Endothelial cell of umbilical vein (primary cell): ENCODE measurements at regions not wholly inside any gene's neighbourhood (a gene's known extent, or its start where the extent isn't known, plus 50 kb on each side); places are given as distances from the start of the nearest gene placed in this dataset.

Experiments used
- BruUV-seq: library from RNA; stranded (reverse); fragments of 400-500 nt; replicated peaks from 2 replicates; lab custom pipeline; 2021; lab: Mats Ljungman, UMichigan
- CTCF ChIA-PET: fragments of 300-600, 350-600 bp; sonication (Branson Sonifier 250); formaldehyde crosslinking; loops from one replicate; lab custom pipeline; 2021; ENCODE audit warnings: antibody characterized with exemption, inconsistent platforms; lab: Charles Lee
- POLR2A ChIA-PET: fragments of 300-600, 350-600 bp; sonication (Branson Sonifier 250); formaldehyde crosslinking; loops from one replicate; lab custom pipeline; 2021; ENCODE audit warnings: antibody characterized with exemption, inconsistent platforms; lab: Charles Lee
- DNase-seq: peaks from one replicate; pipeline ENCODE4 v3.0.0-alpha.2; 2011; ENCODE audit warnings: low read depth, low spot score
- FAIRE-seq: peaks from 2 replicates; lab custom pipeline; 2011; peaks lifted over from hg19 to GRCh38; lab: Jason Lieb, UNC
- H2AFZ ChIP-seq: 2 replicates; pipeline ENCODE4 v1.6.0; 2012; ENCODE audit warnings: low read depth, low read length, control low read depth, inconsistent platforms
- H3K27ac ChIP-seq: 2 replicates; pipeline ENCODE4 v1.5.1; 2011; ENCODE audit warnings: low read depth, mild to moderate bottlenecking, control low read depth, low read length, moderate library complexity; ENCODE audit not compliant: insufficient read depth
- H3K27me3 ChIP-seq, 2 experiments: 2 replicates each; pipeline versions ENCODE4 v1.6.0 to v1.6.1; 2011; ENCODE audit warnings: low read length in 2 of 2, mixed read lengths in 1 of 2; ENCODE audit not compliant: control insufficient read depth in 2 of 2, insufficient read depth in 2 of 2
- H3K36me3 ChIP-seq, 2 experiments: 2 replicates in 1 of 2; 3 replicates in 1 of 2; pipeline ENCODE4 v1.5.1; 2011; ENCODE audit warnings: low read length in 2 of 2, mild to moderate bottlenecking in 1 of 2, moderate library complexity in 1 of 2; ENCODE audit not compliant: control insufficient read depth in 2 of 2, insufficient read depth in 2 of 2; ENCODE audit errors: extremely low read depth in 1 of 2
- H3K4me1 ChIP-seq: 3 replicates; pipeline ENCODE4 v1.5.1; 2011; ENCODE audit warnings: mild to moderate bottlenecking, low read length; ENCODE audit not compliant: control insufficient read depth, insufficient read depth; ENCODE audit errors: extremely low read depth
- H3K4me2 ChIP-seq: 2 replicates; pipeline ENCODE4 v1.6.1; 2011; ENCODE audit warnings: low read length, control low read depth, mixed read lengths; ENCODE audit not compliant: insufficient read depth
- H3K4me3 ChIP-seq, 3 experiments: fragments of 200-600 bp in 1 of 3; sonication (generic), shearing (Covaris generic) in 1 of 3; replicated peaks in 1 of 3; 2 replicates each; pipeline ENCODE4 v1.5.1; 2011 to 2016; ENCODE audit warnings: control low read depth in 3 of 3, low read length in 3 of 3, mild to moderate bottlenecking in 2 of 3, inconsistent platforms in 1 of 3, low read depth in 1 of 3, moderate library complexity in 1 of 3; ENCODE audit not compliant: insufficient read depth in 1 of 3
- H3K79me2 ChIP-seq: 2 replicates; pipeline ENCODE4 v1.6.0; 2012; ENCODE audit warnings: low read length, inconsistent platforms; ENCODE audit not compliant: control insufficient read depth, insufficient read depth
- H3K9ac ChIP-seq: replicated peaks from 2 replicates; pipeline ENCODE3; 2011; ENCODE audit warnings: low read length, control low read depth; ENCODE audit not compliant: insufficient read depth; ENCODE audit errors: extremely low read depth
- H3K9me1 ChIP-seq: replicated peaks from 3 replicates; pipeline ENCODE4 v1.6.0; 2011; ENCODE audit warnings: mild to moderate bottlenecking, low read length; ENCODE audit not compliant: control insufficient read depth, insufficient read depth; ENCODE audit errors: extremely low read depth
- H3K9me3 ChIP-seq: replicated peaks from 2 replicates; pipeline ENCODE4 v1.5.1; 2012; ENCODE audit warnings: low read length, inconsistent platforms; ENCODE audit not compliant: control insufficient read depth, insufficient read depth
- H4K20me1 ChIP-seq: replicated peaks from 2 replicates; pipeline ENCODE3; 2011; ENCODE audit warnings: mild to moderate bottlenecking, low read length; ENCODE audit not compliant: control insufficient read depth, insufficient read depth; ENCODE audit errors: extremely low read depth
- EZH2 ChIP-seq: IDR thresholded peaks from 2 replicates; pipeline ENCODE4 v1.6.1; 2012; ENCODE audit warnings: borderline replicate concordance, low read depth, mild to moderate bottlenecking, moderate library complexity, low read length, inconsistent platforms; ENCODE audit not compliant: severe bottlenecking
- FOS ChIP-seq: IDR thresholded peaks from 2 replicates; pipeline ENCODE4 v1.6.1; 2011; ENCODE audit warnings: mild to moderate bottlenecking, low read length, moderate library complexity, borderline replicate concordance; ENCODE audit not compliant: insufficient read depth
- JUN ChIP-seq: IDR thresholded peaks from 2 replicates; pipeline ENCODE4 v1.6.1; 2011; ENCODE audit warnings: borderline replicate concordance, low read depth; ENCODE audit not compliant: insufficient read length, insufficient read depth
- MYC ChIP-seq: IDR thresholded peaks from one replicate; pipeline ENCODE4 v1.6.1; 2011; ENCODE audit warnings: mild to moderate bottlenecking, low read depth, low read length
- dilution Hi-C: fragments of 300-500 bp; cut with MboI; formaldehyde crosslinking; loops from one replicate; pipeline ENCODE4 v1.15.0; 2019; ENCODE audit warnings: low sequenced_read_pairs; ENCODE audit not compliant: extremely low pct_ligation_motif_present
- intact Hi-C: fragments of 100-400 bp; cut with micrococcal nuclease; formaldehyde crosslinking; loops from one replicate; pipeline ENCODE4 v1.10.0; 2022
- TF ChIP-seq, protein P1 (sequence below): IDR thresholded peaks from 2 replicates; pipeline ENCODE4 v1.6.1; 2011; ENCODE audit not compliant: insufficient read depth, insufficient read length

DNA sequence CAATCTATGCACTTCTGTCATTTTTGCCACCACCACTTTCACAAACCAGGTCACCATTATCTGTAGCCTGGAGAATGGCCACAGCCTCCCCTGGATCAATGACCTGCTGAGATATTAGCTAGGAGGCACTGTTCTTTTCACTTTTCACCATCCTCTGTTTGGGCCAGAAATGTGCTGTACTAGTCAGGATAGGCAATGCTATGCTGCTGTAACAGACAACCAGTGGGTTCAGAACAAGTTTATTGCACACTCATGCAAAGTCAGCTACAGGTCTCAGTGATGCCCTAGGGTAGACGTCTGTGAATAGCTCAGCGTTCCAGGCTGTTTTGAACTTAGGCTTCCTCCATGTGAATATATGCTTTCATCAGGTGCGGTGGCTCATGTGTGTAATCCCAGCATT lies 231.5 kb downstream of the SUDS3 start:
- DNase-seq = no peak
- Histone ChIP-seq H3K27ac (no peak overlapping the region), H4K20me1 (no peaks in the 10 kb centered on the region), H3K9me3 (peaks cover 8% of the 10 kb centered on the region), H3K79me2 (no peaks in the 10 kb centered on the region), H3K36me3 (no peaks in the 10 kb centered on the region), H3K4me1 (no peaks in the 10 kb centered on the region), H3K4me2 (no peak overlapping the region), H2AFZ (no peak overlapping the region), H3K9ac (no peak overlapping the region), H3K9me1 (no peaks in the 10 kb centered on the region), H3K4me3 (no peak overlapping the region), H3K27me3 (no peaks in the 10 kb centered on the region)
- no peak for TF ChIP-seq FOS
- TF ChIP-seq EZH2 = no peak
- TF ChIP-seq, protein P1, sequence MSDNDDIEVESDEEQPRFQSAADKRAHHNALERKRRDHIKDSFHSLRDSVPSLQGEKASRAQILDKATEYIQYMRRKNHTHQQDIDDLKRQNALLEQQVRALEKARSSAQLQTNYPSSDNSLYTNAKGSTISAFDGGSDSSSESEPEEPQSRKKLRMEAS = no peak
- TF ChIP-seq JUN = no peak
- BruUV-seq = no TSS peak
- ChIA-PET CTCF (no interaction called here), POLR2A (no interaction called here)
- FAIRE-seq = no peak
- dilution Hi-C loops (no loop called here), intact Hi-C loops (no loop called here)

DNA sequence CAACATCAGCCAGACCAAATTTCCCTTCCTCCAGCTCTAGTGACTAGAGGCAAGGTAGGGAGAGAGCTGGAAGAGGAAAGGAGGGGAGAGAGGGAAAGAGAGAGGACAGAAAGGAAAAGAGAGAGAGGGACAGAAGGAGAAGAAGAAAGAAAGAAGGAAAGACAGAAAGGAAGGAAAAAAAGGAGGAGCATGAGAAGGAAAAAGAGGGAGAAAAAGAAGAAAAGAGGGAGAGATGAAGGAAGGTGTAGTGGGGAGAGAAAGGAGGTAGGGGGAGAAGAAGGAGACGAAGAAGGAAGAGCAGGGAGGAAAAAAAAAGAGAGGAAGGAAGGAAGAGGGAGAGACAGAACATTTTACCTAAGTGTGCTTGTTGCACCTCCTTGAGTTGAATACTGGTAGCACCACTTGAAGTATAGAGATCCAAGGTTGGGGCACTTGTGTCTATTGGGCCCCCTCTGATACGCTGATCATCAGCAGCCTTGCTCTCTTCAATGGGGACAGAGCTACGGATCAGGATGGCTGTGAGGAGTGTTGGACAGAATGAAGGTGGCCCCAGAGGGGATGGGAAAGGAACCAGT lies 232.5 kb downstream of the SUDS3 start:
- intact Hi-C loops (no loop called here), dilution Hi-C loops (no loop called here)
- ChIA-PET CTCF (no interaction called here), POLR2A (no interaction called here)
- no peaks in the 10 kb centered on the region for H3K9me1 ChIP-seq
- no peak for TF ChIP-seq MYC
- no peak for FAIRE-seq
- H3K4me2 ChIP-seq = no peak overlapping the region
- no peaks in the 10 kb centered on the region for H3K4me1 ChIP-seq
- BruUV-seq = no TSS peak
- H3K4me3 ChIP-seq = no peak overlapping the region
- no peak for DNase-seq
- H3K79me2 ChIP-seq = no peaks in the 10 kb centered on the region
- no peaks in the 10 kb centered on the region for H3K27me3 ChIP-seq
- no peaks in the 10 kb centered on the region for H4K20me1 ChIP-seq
- H3K27ac ChIP-seq = no peak overlapping the region
- H2AFZ ChIP-seq = no peak overlapping the region
- peaks cover 9% of the 10 kb centered on the region for H3K9me3 ChIP-seq
- no peaks in the 10 kb centered on the region for H3K36me3 ChIP-seq
- no peak overlapping the region for H3K9ac ChIP-seq
